Small intestine (tissue), 7 donors: ENCODE measurements at regions not wholly inside any gene's neighbourhood (a gene's known extent, or its start where the extent isn't known, plus 50 kb on each side); places are given as distances from the start of the nearest gene placed in this dataset.

ENCODE experiments used
- DNase-seq, 2 donors: peaks; one replicate each; pipeline versions ENCODE4 v3.0.0 to v3.0.0-alpha.2; 2013
- FAIRE-seq: peaks from 2 replicates; lab custom pipeline; 2012; peaks lifted over from hg19 to GRCh38; lab: Jason Lieb, UNC
- H3K27ac ChIP-seq, 3 donors: one replicate each; pipeline ENCODE4 v1.5.1; 2013; ENCODE audit warnings: low read length in 2 of 3, mild to moderate bottlenecking in 2 of 3, control low read depth in 1 of 3, inconsistent platforms in 1 of 3, low read depth in 1 of 3, moderate library complexity in 1 of 3
- H3K27me3 ChIP-seq, 3 donors: one replicate each; pipeline ENCODE4 v1.6.1; 2013; ENCODE audit warnings: low read length in 3 of 3, inconsistent platforms in 1 of 3; ENCODE audit not compliant: control insufficient read depth in 3 of 3, insufficient read depth in 3 of 3
- H3K36me3 ChIP-seq, 3 donors: one replicate each; pipeline ENCODE4 v1.6.1; 2013; ENCODE audit warnings: low read length in 3 of 3, inconsistent platforms in 1 of 3, low read depth in 1 of 3, mild to moderate bottlenecking in 1 of 3, moderate library complexity in 1 of 3; ENCODE audit not compliant: control insufficient read depth in 3 of 3, insufficient read depth in 2 of 3
- H3K4me1 ChIP-seq, 3 donors: one replicate each; pipeline ENCODE4 v1.6.1; 2013; ENCODE audit warnings: low read length in 2 of 3, inconsistent platforms in 1 of 3, low read depth in 1 of 3, mild to moderate bottlenecking in 1 of 3, moderate library complexity in 1 of 3; ENCODE audit not compliant: control insufficient read depth in 3 of 3, insufficient read depth in 2 of 3
- H3K4me3 ChIP-seq, 3 donors: one replicate each; pipeline ENCODE4 v1.5.1; 2013; ENCODE audit warnings: low read length in 3 of 3, control low read depth in 1 of 3, inconsistent platforms in 1 of 3, low read depth in 1 of 3, mild to moderate bottlenecking in 1 of 3, moderate library complexity in 1 of 3
- H3K9me3 ChIP-seq, 2 donors: one replicate each; pipeline ENCODE4 v1.6.1; 2013; ENCODE audit warnings: low read depth in 1 of 2, low read length in 1 of 2; ENCODE audit not compliant: control insufficient read depth in 2 of 2, insufficient read depth in 1 of 2
- WGBS, 3 donors: extraction: QIAGEN DNeasy Blood & Tissue Kit; methylation state at CpG; one replicate each; pipeline ENCODE4 v1.1.7; 2013; 5-methylcytosine and 5-hydroxymethylcytosine counted together
- donor health status: healthy with polysubstance abuse.
- donor health status: control.
- donor health status: control.
- donor health status: Bipolar disorder and iron deficiency.
- donor health status: healthy.

DNA sequence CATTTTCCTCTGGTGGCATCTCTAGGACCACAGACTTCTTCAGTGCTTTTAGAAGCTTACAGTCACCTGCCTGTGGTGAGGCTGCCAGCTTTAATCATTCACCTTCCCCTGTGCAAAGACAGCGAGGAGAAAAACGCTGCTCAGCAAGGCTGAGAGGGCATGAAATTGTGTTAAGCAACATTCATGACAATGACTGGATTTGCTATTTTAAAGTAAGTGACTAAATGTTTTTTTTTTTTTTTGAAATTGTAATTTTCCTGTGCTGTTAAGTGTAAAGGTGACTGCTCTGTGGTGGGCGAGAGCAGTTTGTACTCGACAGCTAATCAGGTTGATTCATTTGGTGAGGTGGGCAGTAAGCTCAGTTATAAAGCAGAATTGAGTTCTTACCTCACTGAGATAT is 240.4 kb downstream of the NSUN3 start:
- H3K9me3 ChIP-seq = no peaks in the 10 kb centered on the region
- FAIRE-seq = no peak
- 83 to 90% (median 86%) methylated on average over 4 of the region's 4 CpGs for WGBS, 3 donors
- no peaks in the 10 kb centered on the region for H3K36me3 ChIP-seq
- H3K27me3 ChIP-seq = no peaks in the 10 kb centered on the region
- peaks cover 0 to 3% (median 0%) of the 10 kb centered on the region in 3 donors for H3K4me1 ChIP-seq
- DNase-seq = no peak
- no peak overlapping the region for H3K4me3 ChIP-seq
- H3K27ac ChIP-seq = no peak overlapping the region

DNA sequence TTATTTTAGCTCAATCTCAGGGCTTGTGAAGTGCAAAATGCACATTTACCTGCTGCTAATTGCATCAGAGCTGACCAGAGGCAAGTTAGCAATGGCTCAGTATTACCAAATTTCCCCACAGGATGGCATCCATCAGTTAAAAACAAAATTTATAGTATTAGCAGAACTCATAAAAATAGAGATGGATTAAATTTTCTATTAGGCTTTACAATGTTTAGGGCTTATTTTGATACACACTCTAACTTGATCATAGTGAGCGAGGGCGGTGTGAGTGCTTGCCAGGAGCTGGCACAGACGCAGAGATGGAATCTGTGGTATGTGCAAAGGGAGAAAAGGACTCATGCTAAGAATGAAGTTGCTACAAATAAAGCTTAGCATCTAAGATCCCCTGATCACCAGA is 241.0 kb downstream of the NSUN3 start:
- FAIRE-seq = no peak

DNA sequence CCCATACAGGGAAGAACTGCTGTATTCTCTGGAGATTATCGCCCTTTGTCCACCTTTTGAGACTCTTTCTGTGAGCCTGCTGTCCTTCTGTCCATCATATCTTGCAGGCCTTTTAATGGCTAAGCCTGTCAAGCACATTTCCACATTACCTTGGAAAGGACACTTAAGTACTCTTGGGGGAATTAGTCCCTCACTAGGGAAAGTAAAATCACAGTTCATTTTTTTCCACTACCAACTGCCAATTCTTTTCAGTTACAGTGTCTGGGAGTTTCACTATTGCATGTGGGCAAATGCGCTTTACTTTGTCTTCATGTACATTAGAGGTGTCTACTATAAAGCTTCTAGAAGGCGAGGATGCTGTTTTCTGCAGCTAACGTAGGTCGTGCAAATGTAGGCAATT is 242.1 kb downstream of the NSUN3 start:
- H3K36me3 ChIP-seq = no peaks in the 10 kb centered on the region
- 64 to 72% (median 67%) methylated on average over 5 of the region's 5 CpGs for WGBS, 3 donors
- DNase-seq = no peak
- H3K4me1 ChIP-seq = peaks cover 0 to 3% (median 0%) of the 10 kb centered on the region in 3 donors
- H3K9me3 ChIP-seq = no peaks in the 10 kb centered on the region
- H3K27ac ChIP-seq = no peak overlapping the region
- no peak for FAIRE-seq
- no peaks in the 10 kb centered on the region for H3K27me3 ChIP-seq
- H3K4me3 ChIP-seq = no peak overlapping the region

More for the DNA sequence above, 241.0 kb downstream of the NSUN3 start:
- DNase-seq = no peak
- Histone ChIP-seq H3K36me3 (no peaks in the 10 kb centered on the region), H3K4me3 (no peak overlapping the region), H3K27me3 (no peaks in the 10 kb centered on the region), H3K9me3 (no peaks in the 10 kb centered on the region), H3K4me1 (peaks cover 0 to 3% (median 0%) of the 10 kb centered on the region in 3 donors), H3K27ac (no peak overlapping the region)
- 58 to 81% (median 70%) methylated on average over 3 of the region's 3 CpGs for WGBS, 3 donors

DNA sequence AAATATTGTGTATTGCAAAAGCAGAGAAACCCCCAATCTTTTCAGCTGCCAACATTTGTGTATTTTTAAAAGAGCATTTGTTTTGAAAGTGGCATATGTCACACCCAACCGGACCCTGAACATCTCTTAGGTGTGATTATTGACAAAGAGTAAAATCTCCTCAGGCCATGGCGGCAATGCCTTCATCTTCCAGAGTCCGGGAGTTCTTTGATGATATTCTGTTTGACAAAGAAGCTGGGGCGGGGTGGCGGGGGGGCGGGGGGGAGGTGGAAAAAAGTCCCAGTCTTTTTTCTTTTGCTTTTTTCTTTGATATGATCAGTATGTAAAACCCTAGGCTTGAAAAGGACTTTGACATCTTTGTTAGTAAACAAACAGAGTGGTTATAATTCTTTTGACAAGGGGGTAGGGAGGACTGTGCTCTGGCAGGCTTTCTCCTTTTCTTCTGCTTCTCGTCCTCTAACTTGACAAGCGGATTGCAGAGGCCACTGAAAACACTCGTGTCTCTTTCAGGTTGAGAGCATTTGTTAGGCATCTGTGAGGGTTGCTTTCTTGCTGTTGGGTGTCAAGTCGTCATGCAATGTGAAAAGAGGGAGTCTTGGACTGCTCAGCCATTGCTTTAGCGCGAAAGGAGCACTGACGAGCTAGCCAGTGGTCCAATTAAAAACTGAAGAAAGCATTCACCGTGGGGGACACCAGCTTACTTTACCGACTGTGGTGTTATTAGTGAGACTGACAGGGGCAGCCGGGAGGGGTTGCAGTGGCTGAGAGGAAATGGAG is 243.2 kb downstream of the NSUN3 start:
- Histone ChIP-seq H3K27ac (peak overlapping the region in 1 of 3 donors; percentile 9), H3K4me1 (peaks cover 0 to 3% (median 0%) of the 10 kb centered on the region in 3 donors), H3K9me3 (no peaks in the 10 kb centered on the region), H3K27me3 (no peaks in the 10 kb centered on the region), H3K4me3 (no peak overlapping the region), H3K36me3 (no peaks in the 10 kb centered on the region)
- DNase-seq (no peak), FAIRE-seq (no peak)
- WGBS, 3 donors = 36 to 45% (median 40%) methylated on average over 16 of the region's 16 CpGs

DNA sequence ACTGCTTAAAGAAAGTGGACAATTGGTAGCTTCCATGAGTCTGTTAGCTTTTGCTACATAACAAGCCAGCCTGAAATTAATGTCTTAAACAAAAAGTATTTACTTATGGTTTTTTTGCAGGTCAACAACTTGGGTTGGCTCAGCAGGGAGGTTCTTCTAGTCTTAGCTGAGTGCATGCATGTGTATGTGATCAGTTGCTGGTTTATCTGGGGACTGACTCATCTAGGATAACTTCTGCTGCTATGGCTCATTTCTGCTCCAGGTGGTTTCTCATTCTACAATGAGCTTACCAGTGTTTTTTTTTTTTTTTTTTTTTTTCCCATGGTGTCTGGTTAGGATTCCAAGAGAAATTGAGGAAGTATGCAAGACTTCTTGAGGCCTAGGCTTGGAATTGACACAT is 244.7 kb downstream of the NSUN3 start:
- Histone ChIP-seq H3K4me1 (peaks cover 0 to 3% (median 0%) of the 10 kb centered on the region in 3 donors), H3K36me3 (no peaks in the 10 kb centered on the region), H3K4me3 (no peak overlapping the region), H3K27me3 (no peaks in the 10 kb centered on the region), H3K9me3 (no peaks in the 10 kb centered on the region), H3K27ac (no peak overlapping the region)
- no peak for FAIRE-seq
- DNase-seq = no peak

DNA sequence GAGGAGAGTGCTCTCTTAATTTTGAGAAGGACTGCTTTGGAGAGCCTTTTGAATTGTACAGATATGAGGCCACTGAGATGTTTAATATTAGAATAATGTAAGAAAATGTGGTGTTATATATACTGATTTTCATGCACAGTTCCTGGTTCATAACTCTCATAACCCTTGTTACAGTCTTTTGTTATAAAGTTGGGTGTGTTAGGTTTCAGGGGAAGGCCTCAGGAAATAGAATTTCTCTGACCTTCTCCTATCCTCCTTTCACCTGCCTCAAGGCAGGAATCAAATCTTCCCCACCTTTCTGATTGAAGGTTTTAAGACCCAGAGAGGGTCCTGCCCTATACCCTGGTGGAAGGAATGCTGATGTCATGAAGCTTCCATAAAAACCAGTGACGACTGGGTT is 245.9 kb downstream of the NSUN3 start:
- Histone ChIP-seq H3K27me3 (no peaks in the 10 kb centered on the region), H3K4me3 (no peak overlapping the region), H3K9me3 (no peaks in the 10 kb centered on the region), H3K4me1 (peaks cover 0 to 3% (median 0%) of the 10 kb centered on the region in 3 donors), H3K27ac (no peak overlapping the region), H3K36me3 (no peaks in the 10 kb centered on the region)
- FAIRE-seq = no peak
- DNase-seq = no peak
- WGBS, 3 donors = 75 to 80% (median 75%) methylated on average over 1 of the region's 1 CpG

DNA sequence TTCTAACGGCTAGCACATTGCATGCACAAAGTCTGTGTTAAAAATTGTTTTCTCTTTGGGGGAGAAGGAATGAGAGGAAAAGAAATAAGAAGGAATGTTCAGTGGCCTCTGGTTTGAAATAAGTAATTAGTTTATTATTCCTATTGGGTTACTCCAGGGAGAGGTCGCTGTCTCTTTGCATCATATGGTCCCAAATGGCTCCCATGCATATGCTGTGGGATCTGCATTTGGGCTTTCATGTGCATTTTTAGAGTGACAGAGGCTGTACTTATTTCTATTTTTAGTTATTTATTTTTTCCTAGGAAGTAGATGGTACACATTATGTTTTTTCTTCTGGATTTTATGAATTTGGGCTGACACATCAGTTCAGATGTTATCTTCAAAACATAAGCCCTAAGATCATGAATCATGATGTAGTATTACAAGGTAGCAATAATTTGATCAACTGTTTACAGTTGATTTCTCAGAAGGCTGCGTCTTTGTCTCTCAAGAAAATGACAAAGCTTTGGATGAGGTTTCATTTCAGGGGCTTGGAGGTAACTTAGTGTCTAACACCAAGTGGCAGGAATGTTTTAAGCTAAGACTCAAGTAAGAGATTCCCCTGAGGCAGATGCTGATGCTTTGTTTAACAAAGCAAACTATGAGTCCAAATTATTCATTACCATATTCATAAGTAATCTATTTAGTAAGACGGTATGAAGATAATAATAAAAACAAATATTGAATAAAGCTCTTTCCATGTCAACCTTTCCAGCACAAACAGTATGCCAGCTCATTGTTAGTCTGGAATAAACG is 247.7 kb downstream of the NSUN3 start:
- H3K27me3 ChIP-seq = no peaks in the 10 kb centered on the region
- WGBS, 3 donors = 51 to 68% (median 53%) methylated on average over 5 of the region's 5 CpGs

DNA sequence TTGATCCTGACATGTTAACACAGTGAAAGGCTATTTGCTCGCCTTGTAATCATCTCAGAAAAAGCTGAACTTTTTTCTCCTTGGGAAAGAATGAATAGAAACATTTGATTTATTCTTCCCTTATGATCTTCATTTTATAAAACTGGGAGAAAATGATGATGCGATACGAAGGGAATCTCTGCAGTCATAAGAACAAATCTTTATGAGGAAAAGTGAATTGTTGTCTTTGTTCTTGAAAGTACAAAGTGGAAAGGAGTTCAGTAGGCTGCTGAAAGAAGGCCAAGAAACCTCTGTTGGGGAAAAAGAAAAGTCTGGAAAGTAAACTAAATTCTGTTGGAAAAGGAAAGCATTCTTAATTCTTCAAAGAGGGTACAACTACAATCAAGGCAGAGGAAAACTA is 248.8 kb downstream of the NSUN3 start:
- DNase-seq (no peak), FAIRE-seq (no peak)
- no peak overlapping the region for H3K27ac ChIP-seq
- no peaks in the 10 kb centered on the region for H3K9me3 ChIP-seq
- 79 to 83% (median 82%) methylated on average over 3 of the region's 3 CpGs for WGBS, 3 donors
- H3K36me3 ChIP-seq = no peaks in the 10 kb centered on the region
- H3K27me3 ChIP-seq = no peaks in the 10 kb centered on the region
- H3K4me1 ChIP-seq = no peaks in the 10 kb centered on the region
- no peak overlapping the region for H3K4me3 ChIP-seq

More for the DNA sequence above, 247.7 kb downstream of the NSUN3 start:
- DNase-seq = no peak
- Histone ChIP-seq H3K4me1 (no peaks in the 10 kb centered on the region), H3K36me3 (no peaks in the 10 kb centered on the region), H3K4me3 (no peak overlapping the region), H3K27ac (no peak overlapping the region), H3K9me3 (no peaks in the 10 kb centered on the region)
- FAIRE-seq = no peak
